ENCODE measurements at regions not wholly inside any gene's neighbourhood (a gene's known extent, or its start where the extent isn't known, plus 50 kb on each side); places are given as distances from the start of the nearest gene placed in this dataset.

DNA sequence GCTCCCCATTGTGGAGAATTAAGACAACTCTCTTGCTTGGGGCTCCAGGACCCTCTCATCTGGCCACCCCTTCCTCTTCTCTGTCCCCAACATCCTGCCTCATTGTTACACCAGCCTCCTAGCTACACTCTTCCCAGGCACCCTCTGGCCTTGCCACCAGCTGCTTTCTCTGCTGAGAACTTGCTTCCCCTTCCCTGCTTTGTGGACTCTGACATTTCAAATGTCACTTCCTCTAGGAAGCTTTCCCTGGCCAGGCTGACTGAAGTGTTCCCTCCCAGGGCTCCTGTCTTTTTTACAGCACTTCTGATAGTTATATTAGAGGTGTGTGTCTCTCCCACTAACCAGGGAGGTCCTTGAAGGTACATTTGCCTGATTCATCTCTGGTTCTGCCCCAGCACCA lies 194.0 kb upstream of the KLF4 start:
- H3K27me3 ChIP-seq (ENCODE audit: control insufficient read depth, insufficient read depth, low read length), result no peaks in the 10 kb centered on the region
- no peaks in the 10 kb centered on the region for H3K4me1 ChIP-seq (ENCODE audit: control insufficient read depth, insufficient read depth, low read length)
- H3K9ac ChIP-seq (ENCODE audit: low read depth, low read length), result no peak overlapping the region
- no peaks in the 10 kb centered on the region for H3K36me3 ChIP-seq (ENCODE audit: control insufficient read depth, insufficient read depth, low read length)
- H3K4me3 ChIP-seq (ENCODE audit: low read depth, low read length), result no peak overlapping the region
- no peaks in the 10 kb centered on the region for H3K9me3 ChIP-seq (ENCODE audit: control insufficient read depth, insufficient read depth, low read length)

DNA sequence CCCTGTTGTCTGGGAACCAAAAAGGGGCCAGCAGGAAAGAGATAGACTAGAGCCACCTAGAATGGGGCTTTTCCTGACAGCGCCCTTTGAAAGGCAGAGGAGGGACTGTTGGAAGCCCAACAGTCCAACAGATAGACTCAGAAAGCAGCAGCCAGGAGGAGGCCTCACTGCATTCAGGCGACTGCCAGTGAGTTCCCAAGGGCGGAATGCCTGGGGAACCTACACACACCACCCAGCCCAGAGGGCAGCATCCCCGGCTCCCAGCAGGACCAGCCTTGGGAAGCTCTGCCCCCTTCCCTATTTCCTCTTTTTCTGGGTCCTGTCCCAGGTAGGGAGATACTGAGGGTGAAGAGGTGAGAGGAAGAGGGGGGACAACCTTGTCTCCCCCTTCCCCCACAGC lies 192.4 kb upstream of the KLF4 start:
- Histone ChIP-seq H3K4me1 (ENCODE audit: control insufficient read depth, insufficient read depth, low read length) (no peaks in the 10 kb centered on the region), H3K9ac (ENCODE audit: low read depth, low read length) (no peak overlapping the region)

DNA sequence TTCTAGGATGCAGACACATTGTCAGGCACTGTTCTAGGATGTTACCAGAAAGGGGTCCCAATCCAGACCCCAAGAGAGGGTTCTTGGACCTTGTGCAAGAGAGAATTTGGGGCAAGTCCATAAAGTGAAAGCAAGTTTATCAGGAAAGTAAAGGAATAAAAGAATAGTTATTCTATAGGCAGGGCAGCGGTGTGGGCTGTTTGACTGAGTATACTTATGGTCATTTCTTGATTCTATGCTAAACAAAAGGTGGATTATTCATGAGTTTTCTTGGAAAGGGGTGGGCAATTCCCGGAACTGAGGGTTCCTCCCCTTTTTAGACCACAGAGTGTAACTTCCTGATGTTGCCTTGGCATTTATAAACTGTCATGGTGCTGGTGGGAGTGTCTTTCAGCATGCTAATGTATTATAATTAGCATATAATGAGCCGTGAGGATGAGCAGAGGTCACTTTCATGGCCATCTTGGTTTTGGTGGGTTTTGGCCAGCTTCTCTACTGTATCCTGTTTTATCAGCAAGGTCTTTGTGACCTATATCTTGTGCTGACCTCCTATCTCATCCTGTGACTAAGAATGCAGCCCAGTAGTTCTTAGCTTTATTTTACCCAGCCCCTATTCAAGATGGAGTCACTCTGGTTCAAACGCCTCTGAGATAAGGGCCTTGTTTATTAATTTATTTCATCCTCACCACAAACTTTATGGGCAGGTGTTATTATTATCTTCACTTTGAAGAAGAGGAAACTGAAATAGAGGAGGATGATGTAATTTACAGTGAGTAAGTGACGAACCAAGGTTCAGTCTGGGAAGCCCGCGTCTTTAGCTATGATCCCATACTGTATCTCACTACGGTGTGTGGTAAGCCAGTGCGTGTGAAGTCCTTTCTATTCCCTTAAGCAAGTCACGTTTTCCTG lies 186.0 kb upstream of the KLF4 start:
- Histone ChIP-seq H3K9ac (ENCODE audit: low read depth, low read length) (peak overlapping the region; percentile 20), H3K9me3 (ENCODE audit: control insufficient read depth, insufficient read depth, low read length) (no peaks in the 10 kb centered on the region), H3K4me3 (ENCODE audit: low read depth, low read length) (no peak overlapping the region)

More for the DNA sequence above, 192.4 kb upstream of the KLF4 start:
- Histone ChIP-seq H3K9me3 (ENCODE audit: control insufficient read depth, insufficient read depth, low read length) (no peaks in the 10 kb centered on the region), H3K4me3 (ENCODE audit: low read depth, low read length) (no peak overlapping the region), H3K27me3 (ENCODE audit: control insufficient read depth, insufficient read depth, low read length) (no peaks in the 10 kb centered on the region), H3K36me3 (ENCODE audit: control insufficient read depth, insufficient read depth, low read length) (no peaks in the 10 kb centered on the region)

DNA sequence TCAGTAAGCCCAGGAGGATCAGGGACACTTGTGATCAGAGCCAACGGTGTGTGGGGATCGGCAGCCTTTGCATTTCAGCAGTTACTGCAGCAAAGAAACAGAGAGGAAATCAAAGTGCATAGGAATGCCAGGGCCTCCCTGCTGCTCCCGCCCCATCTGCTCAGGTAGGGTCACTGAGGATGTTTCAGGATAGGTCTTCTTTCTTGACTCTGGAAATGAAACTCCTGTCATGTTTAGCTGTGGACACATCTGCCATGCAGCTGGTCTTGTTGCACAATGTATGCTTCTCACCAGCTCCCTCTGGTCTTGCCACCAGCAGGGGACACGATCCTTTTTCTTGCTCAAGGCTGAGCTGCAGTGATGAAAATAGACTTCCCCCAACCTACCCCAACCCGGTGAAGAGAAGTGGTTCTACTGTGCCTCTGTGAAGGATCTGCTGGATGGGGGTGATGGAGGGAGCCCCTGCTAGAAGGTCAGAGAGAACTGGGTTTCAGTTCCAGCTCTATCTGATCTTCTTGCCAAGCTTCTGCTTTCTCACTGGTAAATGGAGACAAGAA lies 185.2 kb upstream of the KLF4 start:
- no peaks in the 10 kb centered on the region for H3K9me3 ChIP-seq (ENCODE audit: control insufficient read depth, insufficient read depth, low read length)
- peak overlapping the region; percentile 26 for H3K9ac ChIP-seq (ENCODE audit: low read depth, low read length)
- H3K4me3 ChIP-seq (ENCODE audit: low read depth, low read length), result no peak overlapping the region
- H3K36me3 ChIP-seq (ENCODE audit: control insufficient read depth, insufficient read depth, low read length), result no peaks in the 10 kb centered on the region
- H3K4me1 ChIP-seq (ENCODE audit: control insufficient read depth, insufficient read depth, low read length), result peaks cover 18% of the 10 kb centered on the region
- H3K27me3 ChIP-seq (ENCODE audit: control insufficient read depth, insufficient read depth, low read length), result no peaks in the 10 kb centered on the region

More for the DNA sequence above, 186.0 kb upstream of the KLF4 start:
- H3K36me3 ChIP-seq (ENCODE audit: control insufficient read depth, insufficient read depth, low read length), result no peaks in the 10 kb centered on the region
- no peaks in the 10 kb centered on the region for H3K27me3 ChIP-seq (ENCODE audit: control insufficient read depth, insufficient read depth, low read length)
- H3K4me1 ChIP-seq (ENCODE audit: control insufficient read depth, insufficient read depth, low read length), result peaks cover 18% of the 10 kb centered on the region

DNA sequence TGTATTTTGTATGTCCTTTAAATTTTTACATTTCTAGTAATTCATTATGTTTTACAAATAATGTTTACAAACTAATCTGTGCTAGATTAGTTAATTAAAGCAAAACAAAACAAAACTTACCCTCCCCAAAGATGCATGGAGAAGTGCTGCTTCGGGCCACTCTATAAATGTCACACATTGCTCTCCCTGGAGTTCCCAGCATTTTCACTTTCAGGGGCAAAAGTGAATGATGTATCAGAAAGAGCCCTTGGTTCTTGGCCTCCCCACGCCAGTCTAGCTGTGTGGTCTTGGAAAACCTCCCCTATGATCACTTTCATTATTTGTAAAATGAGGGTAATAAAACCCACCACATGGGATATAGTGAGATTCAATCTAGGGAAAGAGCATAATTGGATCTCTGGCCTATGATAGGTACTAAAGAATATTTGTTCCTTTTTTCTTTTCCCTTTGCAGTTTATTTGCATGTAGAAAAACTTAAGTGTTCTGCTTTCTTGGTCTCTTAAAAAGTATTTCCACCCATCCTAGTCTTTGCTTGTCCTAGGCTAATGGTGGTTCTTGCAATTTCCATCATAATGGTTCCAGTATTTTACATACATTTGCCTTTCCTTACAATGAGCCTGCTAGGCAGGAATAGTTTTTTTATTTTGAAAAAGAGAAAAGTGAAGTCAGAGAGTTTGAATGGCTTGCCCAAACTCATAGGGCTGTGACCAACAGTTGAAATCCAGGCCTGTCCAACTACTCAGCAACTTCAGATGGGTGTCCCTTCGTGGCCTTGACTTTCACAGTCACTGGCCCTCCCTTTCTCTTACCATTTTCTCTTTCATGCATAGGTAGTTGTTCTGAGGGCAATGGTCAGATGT lies 184.5 kb upstream of the KLF4 start:
- Histone ChIP-seq H3K4me3 (ENCODE audit: low read depth, low read length) (no peak overlapping the region), H3K4me1 (ENCODE audit: control insufficient read depth, insufficient read depth, low read length) (peaks cover 18% of the 10 kb centered on the region), H3K36me3 (ENCODE audit: control insufficient read depth, insufficient read depth, low read length) (no peaks in the 10 kb centered on the region), H3K27me3 (ENCODE audit: control insufficient read depth, insufficient read depth, low read length) (no peaks in the 10 kb centered on the region), H3K9me3 (ENCODE audit: control insufficient read depth, insufficient read depth, low read length) (no peaks in the 10 kb centered on the region), H3K9ac (ENCODE audit: low read depth, low read length) (peak overlapping the region; percentile 26)

DNA sequence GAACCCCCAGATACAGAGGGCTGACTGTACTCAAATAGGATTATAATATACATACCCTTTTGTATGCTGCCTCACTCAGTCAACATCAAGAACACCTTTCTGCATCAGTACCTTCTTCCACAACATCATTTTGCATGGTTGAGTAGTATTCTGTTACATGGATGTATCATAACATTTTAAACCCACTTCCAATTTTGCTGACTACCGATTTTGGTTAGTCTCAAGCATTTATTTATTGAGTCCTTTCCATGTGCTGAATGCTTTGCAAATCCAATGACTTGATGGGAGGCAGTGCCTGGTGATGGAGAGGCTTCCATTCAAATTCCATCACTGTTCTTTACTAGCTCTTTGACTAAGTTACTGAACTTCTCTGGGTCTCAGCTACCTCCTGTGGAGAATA lies 182.0 kb upstream of the KLF4 start:
- H3K27me3 ChIP-seq (ENCODE audit: control insufficient read depth, insufficient read depth, low read length), result no peaks in the 10 kb centered on the region
- no peaks in the 10 kb centered on the region for H3K36me3 ChIP-seq (ENCODE audit: control insufficient read depth, insufficient read depth, low read length)
- no peak overlapping the region for H3K4me3 ChIP-seq (ENCODE audit: low read depth, low read length)
- no peaks in the 10 kb centered on the region for H3K9me3 ChIP-seq (ENCODE audit: control insufficient read depth, insufficient read depth, low read length)
- no peak overlapping the region for H3K9ac ChIP-seq (ENCODE audit: low read depth, low read length)
- H3K4me1 ChIP-seq (ENCODE audit: control insufficient read depth, insufficient read depth, low read length), result peaks cover 18% of the 10 kb centered on the region

DNA sequence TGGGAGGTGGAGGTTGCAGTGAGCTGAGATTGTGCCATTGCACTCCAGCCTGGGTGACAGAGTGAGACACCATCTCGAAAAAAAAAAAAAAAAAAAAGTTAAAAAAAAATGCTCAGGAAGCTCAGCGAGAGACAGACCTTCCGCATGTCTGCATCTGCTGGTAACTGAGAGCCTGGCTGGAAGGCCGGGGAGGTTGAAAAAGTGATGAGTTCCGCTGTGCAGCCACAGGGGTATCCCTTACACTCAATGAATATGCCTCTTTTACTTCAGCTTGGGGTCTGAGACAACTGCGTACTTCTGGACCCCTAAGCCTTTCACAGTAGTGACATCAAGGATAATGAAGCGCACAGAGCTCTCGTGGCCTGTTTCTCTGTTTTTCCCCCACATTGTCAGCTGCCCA lies 179.9 kb upstream of the KLF4 start:
- no peaks in the 10 kb centered on the region for H3K36me3 ChIP-seq (ENCODE audit: control insufficient read depth, insufficient read depth, low read length)
- H3K4me1 ChIP-seq (ENCODE audit: control insufficient read depth, insufficient read depth, low read length), result peaks cover 9% of the 10 kb centered on the region
- no peaks in the 10 kb centered on the region for H3K9me3 ChIP-seq (ENCODE audit: control insufficient read depth, insufficient read depth, low read length)
- no peak overlapping the region for H3K4me3 ChIP-seq (ENCODE audit: low read depth, low read length)
- H3K9ac ChIP-seq (ENCODE audit: low read depth, low read length), result no peak overlapping the region
- H3K27me3 ChIP-seq (ENCODE audit: control insufficient read depth, insufficient read depth, low read length), result no peaks in the 10 kb centered on the region

DNA sequence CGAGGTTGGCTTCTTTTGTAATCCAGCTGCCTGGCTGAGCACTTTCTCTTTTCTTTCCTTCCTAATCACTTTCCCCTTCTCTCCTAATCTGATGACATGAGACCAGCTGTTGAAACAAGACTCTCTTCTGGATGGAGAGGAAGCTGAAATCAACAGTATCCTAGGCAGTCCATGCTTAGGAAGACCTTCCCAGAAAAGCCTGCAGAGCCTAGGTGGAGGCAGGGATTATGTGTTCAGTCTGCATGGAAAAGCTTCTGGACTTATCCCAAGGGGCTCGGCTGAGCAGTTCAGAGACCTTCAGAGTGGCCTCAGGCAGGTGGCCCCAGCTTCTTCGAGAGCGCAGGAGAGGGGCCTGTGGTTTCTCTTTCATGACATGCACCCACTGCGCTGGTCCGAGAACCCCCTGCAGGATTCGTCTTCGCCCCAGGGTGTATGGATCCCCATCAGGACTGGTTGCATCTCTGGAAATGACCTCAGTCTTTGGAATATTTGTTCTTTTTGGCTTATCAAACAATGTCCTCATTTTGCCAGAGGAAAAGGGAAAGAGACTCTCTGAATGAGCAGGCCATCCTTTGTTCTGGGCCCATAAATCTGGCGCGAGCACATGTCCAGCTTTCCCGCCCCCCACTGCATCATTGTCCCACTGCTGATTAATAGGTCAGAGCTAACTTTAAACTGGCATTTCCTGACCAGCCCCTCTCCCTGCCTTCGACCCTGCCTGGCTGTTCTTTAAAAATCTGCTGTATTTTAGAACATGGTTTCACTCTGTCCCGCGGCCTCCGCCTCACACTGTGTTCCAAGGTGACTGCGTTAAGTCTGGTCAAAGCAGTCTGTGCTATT lies 177.9 kb upstream of the KLF4 start:
- Histone ChIP-seq H3K27me3 (ENCODE audit: control insufficient read depth, insufficient read depth, low read length) (no peaks in the 10 kb centered on the region), H3K4me1 (ENCODE audit: control insufficient read depth, insufficient read depth, low read length) (peaks cover 4% of the 10 kb centered on the region), H3K36me3 (ENCODE audit: control insufficient read depth, insufficient read depth, low read length) (no peaks in the 10 kb centered on the region), H3K9me3 (ENCODE audit: control insufficient read depth, insufficient read depth, low read length) (no peaks in the 10 kb centered on the region), H3K9ac (ENCODE audit: low read depth, low read length) (no peak overlapping the region), H3K4me3 (ENCODE audit: low read depth, low read length) (no peak overlapping the region)

DNA sequence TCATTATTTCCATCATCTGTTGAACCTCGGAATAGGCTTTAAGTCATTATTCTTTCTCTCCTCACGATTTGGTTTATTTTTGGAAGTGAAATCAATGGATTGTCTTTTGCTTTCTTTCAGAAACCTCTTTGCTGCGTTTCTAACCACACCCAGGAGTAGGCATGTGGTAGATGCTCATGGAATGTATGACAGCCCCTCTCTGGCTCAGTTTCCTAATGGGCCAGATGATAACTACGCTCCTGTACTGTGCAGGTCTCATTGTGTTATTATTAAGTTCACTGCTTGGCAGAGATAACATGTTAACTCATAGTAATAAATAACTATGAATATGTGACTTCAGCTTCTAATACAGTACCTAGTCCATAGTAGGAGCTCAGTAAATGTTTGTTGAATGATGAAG lies 175.5 kb upstream of the KLF4 start:
- Histone ChIP-seq H3K4me3 (ENCODE audit: low read depth, low read length) (no peak overlapping the region), H3K36me3 (ENCODE audit: control insufficient read depth, insufficient read depth, low read length) (no peaks in the 10 kb centered on the region), H3K4me1 (ENCODE audit: control insufficient read depth, insufficient read depth, low read length) (peaks cover 4% of the 10 kb centered on the region)

DNA sequence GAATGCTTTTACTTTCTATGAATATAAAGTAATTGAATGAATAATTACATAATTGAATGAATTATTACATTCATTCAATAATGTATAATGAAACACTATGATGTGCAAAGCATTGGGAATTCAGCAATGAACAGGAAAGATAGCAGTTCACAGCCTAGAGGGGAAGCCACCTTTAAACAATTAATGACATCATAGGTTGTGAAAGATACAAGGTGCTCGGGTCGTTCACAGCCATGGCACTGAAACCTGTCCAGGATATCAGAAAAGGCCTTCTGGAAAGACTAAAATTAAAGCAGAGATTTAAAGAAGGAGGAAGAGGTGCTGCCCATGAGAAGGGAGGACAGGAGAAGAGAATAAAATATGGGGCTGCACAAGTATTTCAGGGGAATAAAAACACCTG lies 171.4 kb upstream of the KLF4 start:
- Histone ChIP-seq H3K4me3 (ENCODE audit: low read depth, low read length) (no peak overlapping the region), H3K4me1 (ENCODE audit: control insufficient read depth, insufficient read depth, low read length) (peaks cover 4% of the 10 kb centered on the region), H3K9me3 (ENCODE audit: control insufficient read depth, insufficient read depth, low read length) (no peaks in the 10 kb centered on the region)

More for the DNA sequence above, 175.5 kb upstream of the KLF4 start:
- H3K9ac ChIP-seq (ENCODE audit: low read depth, low read length), result no peak overlapping the region
- no peaks in the 10 kb centered on the region for H3K9me3 ChIP-seq (ENCODE audit: control insufficient read depth, insufficient read depth, low read length)
- H3K27me3 ChIP-seq (ENCODE audit: control insufficient read depth, insufficient read depth, low read length), result no peaks in the 10 kb centered on the region

DNA sequence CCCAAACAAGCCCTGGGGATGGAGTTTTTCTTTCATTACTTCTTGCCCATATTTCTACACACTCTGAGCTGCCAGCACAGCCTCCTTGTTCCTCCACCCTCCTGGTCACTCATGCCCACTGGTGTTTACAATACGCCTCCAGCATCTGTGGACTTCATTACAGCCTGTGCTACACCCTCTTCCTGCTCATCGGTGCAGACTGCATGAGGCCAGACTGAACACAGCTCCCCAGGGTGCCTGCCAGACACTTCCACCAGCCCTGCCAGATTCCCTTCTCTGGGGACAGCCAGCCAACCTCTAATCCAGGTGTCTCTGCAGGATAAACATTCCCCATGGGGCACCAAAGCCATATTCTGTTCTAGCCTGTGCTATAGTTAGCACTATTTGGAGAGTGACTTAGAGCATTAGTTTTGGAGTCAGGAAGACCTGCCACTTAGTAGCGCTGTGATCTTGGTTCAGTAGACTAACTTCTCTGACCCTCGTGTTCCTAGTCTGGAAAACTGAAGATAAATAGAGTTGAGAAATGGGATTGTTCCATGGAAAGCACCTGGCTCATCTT lies 163.8 kb upstream of the KLF4 start:
- Histone ChIP-seq H3K9me3 (ENCODE audit: control insufficient read depth, insufficient read depth, low read length) (no peaks in the 10 kb centered on the region), H3K27me3 (ENCODE audit: control insufficient read depth, insufficient read depth, low read length) (no peaks in the 10 kb centered on the region), H3K4me3 (ENCODE audit: low read depth, low read length) (no peak overlapping the region), H3K4me1 (ENCODE audit: control insufficient read depth, insufficient read depth, low read length) (no peaks in the 10 kb centered on the region), H3K36me3 (ENCODE audit: control insufficient read depth, insufficient read depth, low read length) (no peaks in the 10 kb centered on the region), H3K9ac (ENCODE audit: low read depth, low read length) (no peak overlapping the region)

More for the DNA sequence above, 171.4 kb upstream of the KLF4 start:
- H3K27me3 ChIP-seq (ENCODE audit: control insufficient read depth, insufficient read depth, low read length), result no peaks in the 10 kb centered on the region
- no peaks in the 10 kb centered on the region for H3K36me3 ChIP-seq (ENCODE audit: control insufficient read depth, insufficient read depth, low read length)
- no peak overlapping the region for H3K9ac ChIP-seq (ENCODE audit: low read depth, low read length)

Data from iPS-15b (cell line).